ENCODE measurements at regions not wholly inside any gene's neighbourhood (a gene's known extent, or its start where the extent isn't known, plus 50 kb on each side); places are given as distances from the start of the nearest gene placed in this dataset.

DNA sequence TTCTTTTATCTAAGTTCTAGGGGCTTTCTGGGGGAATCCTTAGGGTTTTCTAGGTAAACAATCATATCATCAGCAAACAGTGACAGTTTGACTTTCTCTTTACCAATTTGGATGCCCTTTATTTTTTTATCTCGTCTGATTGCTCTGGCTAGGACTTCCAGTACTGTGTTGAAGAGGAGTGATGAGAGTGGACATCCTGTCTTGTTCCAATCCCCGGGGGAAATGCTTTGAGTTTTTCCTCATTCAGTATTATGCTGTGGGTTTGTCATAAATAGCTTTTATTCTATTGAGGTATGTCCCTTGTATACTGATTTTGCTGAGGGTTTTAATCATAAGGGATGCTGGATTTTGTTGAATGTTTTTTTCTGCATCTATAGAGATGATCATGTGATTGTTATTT, 549.5 kb downstream of the EPHA4 start:
- TF ChIP-seq CTCF (IDR thresholded peaks at IDR 0.05; ENCODE audit: low read length) (no peak), EZH2 (IDR thresholded peaks at IDR 0.05; ENCODE audit: borderline replicate concordance, low read length) (no peak)

Data from OCI-LY1 (cell line).